ENCODE measurements at regions not wholly inside any gene's neighbourhood (a gene's known extent, or its start where the extent isn't known, plus 50 kb on each side); places are given as distances from the start of the nearest gene placed in this dataset.
"Not testable (repeated sequence)": the region's sequence is repeated elsewhere in the genome, so short reads cannot be mapped to it uniquely, and the experiment has no call there.

GRCh38 chr12:33323823-33324222 lies 115.8 kb downstream of the SYT10 start:
- no peak for DNase-seq

- no peak for DNase-seq
Observed at GRCh38 chr12:33322519-33322918, 117.1 kb downstream of the SYT10 start.

- DNase-seq: no peak
Observed at GRCh38 chr12:33317746-33318145, 121.9 kb downstream of the SYT10 start.

GRCh38 chr12:33314223-33314622 lies 125.4 kb downstream of the SYT10 start:
- no peak for DNase-seq

GRCh38 chr12:33313476-33313875 lies 126.1 kb downstream of the SYT10 start:
- no peak for DNase-seq

- DNase-seq: no peak
Observed at GRCh38 chr12:33310471-33310870, 129.1 kb downstream of the SYT10 start.

- no peak for DNase-seq
Observed at GRCh38 chr12:33304176-33304575, 135.4 kb downstream of the SYT10 start.

GRCh38 chr12:33296529-33296928 lies 143.1 kb downstream of the SYT10 start:
- no peak for DNase-seq

GRCh38 chr12:33290703-33291102 lies 148.9 kb downstream of the SYT10 start:
- no peak for DNase-seq

GRCh38 chr12:33283054-33283453 lies 156.6 kb downstream of the SYT10 start:
- no peak for DNase-seq

- DNase-seq: no peak
Observed at GRCh38 chr12:33277376-33277775, 162.2 kb downstream of the SYT10 start.

GRCh38 chr12:33267641-33268040 lies 172.0 kb downstream of the SYT10 start:
- no peak for DNase-seq

GRCh38 chr12:33265900-33266299 lies 173.7 kb downstream of the SYT10 start:
- DNase-seq: no peak

- no peak for DNase-seq
Observed at GRCh38 chr12:33265033-33265731, 174.4 kb downstream of the SYT10 start.

- DNase-seq: no peak
Observed at GRCh38 chr12:33253178-33253577, 186.4 kb downstream of the SYT10 start.

- DNase-seq: no peak
Observed at GRCh38 chr12:33251548-33251947, 188.1 kb downstream of the SYT10 start.

GRCh38 chr12:33248364-33248763 lies 191.3 kb downstream of the SYT10 start:
- DNase-seq: no peak

GRCh38 chr12:33247625-33248024 lies 192.0 kb downstream of the SYT10 start:
- DNase-seq: no peak

GRCh38 chr12:33245434-33245833 lies 194.2 kb downstream of the SYT10 start:
- DNase-seq: no peak

GRCh38 chr12:33226671-33227070 lies 212.9 kb downstream of the SYT10 start:
- DNase-seq: no peak

- DNase-seq: no peak
Observed at GRCh38 chr12:33223956-33224355, 215.7 kb downstream of the SYT10 start.

GRCh38 chr12:33222357-33222756 lies 217.3 kb downstream of the SYT10 start:
- DNase-seq: no peak

GRCh38 chr12:33205981-33206380 lies 233.6 kb downstream of the SYT10 start:
- no peak for DNase-seq

- DNase-seq: not testable (repeated sequence)
Observed at GRCh38 chr12:33194389-33194788, 245.2 kb downstream of the SYT10 start.

- DNase-seq: no peak
Observed at GRCh38 chr12:33192226-33192625, 247.4 kb downstream of the SYT10 start.

All from NCI-H69 (cell line).